ENCODE measurements at regions not wholly inside any gene's neighbourhood (a gene's known extent, or its start where the extent isn't known, plus 50 kb on each side); places are given as distances from the start of the nearest gene placed in this dataset.

GRCh38 chr6:126232671-126233070 lies 107.2 kb upstream of the CENPW start:
- TF ChIP-seq CTCF (IDR thresholded peaks at IDR 0.05; ENCODE audit: insufficient read depth, low read length, poor library complexity, severe bottlenecking) (no peak), EZH2phosphoT487 (conservative IDR thresholded peaks at IDR 0.05; ENCODE audit: low read length) (no peak)
